SK-N-SH treated with all-trans-retinoic acid at 6 μM for 48 hours (cell line): ENCODE measurements at regions not wholly inside any gene's neighbourhood (a gene's known extent, or its start where the extent isn't known, plus 50 kb on each side); places are given as distances from the start of the nearest gene placed in this dataset.

ENCODE experiments used
- ATAC-seq: fragments of 200-7000 bp; cut with Tn5 transposase; 3 replicates; pipeline ENCODE4 v1.9.1; 2020; ENCODE audit warnings: mild to moderate bottlenecking, moderate library complexity
- ARNTL ChIP-seq: fragments of 450-650 bp; formaldehyde crosslinking; IDR thresholded peaks from 2 replicates; pipeline ENCODE4 v1.5.0; 2020; ENCODE audit warnings: low read depth, mild to moderate bottlenecking, moderate library complexity, borderline replicate concordance
- BACH2 ChIP-seq: fragments of 250-450 bp; sonication (Bioruptor Pico); IDR thresholded peaks from 2 replicates; pipeline ENCODE4 v1.9.0; 2021; ENCODE audit warnings: mild to moderate bottlenecking, borderline replicate concordance
- CREB5 ChIP-seq: fragments of 250-450 bp; sonication (Bioruptor Pico); IDR thresholded peaks from 2 replicates; pipeline ENCODE4 v1.5.1; 2020; ENCODE audit warnings: low read depth, mild to moderate bottlenecking, moderate library complexity
- CSDC2 ChIP-seq: fragments of 250-450 bp; sonication (Bioruptor Pico); IDR thresholded peaks from 2 replicates; pipeline ENCODE4 v1.5.0; 2020; ENCODE audit warnings: mild to moderate bottlenecking, moderate library complexity
- CSRNP3 ChIP-seq: fragments of 250-450 bp; sonication (Bioruptor Pico); IDR thresholded peaks from 2 replicates; pipeline ENCODE4 v1.5.1; 2021; ENCODE audit warnings: mild to moderate bottlenecking, moderate library complexity
- ESRRG ChIP-seq: fragments of 250-450 bp; sonication (Bioruptor Pico); IDR thresholded peaks from 2 replicates; pipeline ENCODE4 v1.6.1; 2021; ENCODE audit warnings: mild to moderate bottlenecking
- GLIS3 ChIP-seq: fragments of 250-450 bp; sonication (Bioruptor Pico); IDR thresholded peaks from 2 replicates; pipeline ENCODE4 v1.5.0; 2020; ENCODE audit warnings: mild to moderate bottlenecking, moderate library complexity
- ISL1 ChIP-seq: fragments of 250-450 bp; sonication (Bioruptor Pico); IDR thresholded peaks from 2 replicates; pipeline ENCODE4 v2.1.2; 2022; ENCODE audit warnings: mild to moderate bottlenecking, moderate library complexity
- OSR1 ChIP-seq: fragments of 250-450 bp; sonication (Bioruptor Pico); IDR thresholded peaks from 2 replicates; pipeline ENCODE4 v1.8.0; 2022; ENCODE audit warnings: moderate library complexity, mild to moderate bottlenecking, inconsistent platforms
- PATZ1 ChIP-seq: fragments of 250-450 bp; sonication (Bioruptor Pico); IDR thresholded peaks from 2 replicates; pipeline ENCODE4 v1.8.0; 2020; ENCODE audit warnings: mild to moderate bottlenecking, moderate library complexity, borderline replicate concordance
- POU6F1 ChIP-seq: fragments of 250-450 bp; sonication (Bioruptor Pico); IDR thresholded peaks from 2 replicates; pipeline ENCODE4 v1.8.0; 2021; ENCODE audit warnings: low read depth, mild to moderate bottlenecking, moderate library complexity, borderline replicate concordance
- PPARA ChIP-seq: fragments of 250-450 bp; sonication (Bioruptor Pico); IDR thresholded peaks from 2 replicates; pipeline ENCODE4 v1.5.0; 2020; ENCODE audit warnings: mild to moderate bottlenecking, borderline replicate concordance
- RARB ChIP-seq: fragments of 250-450 bp; sonication (Bioruptor Pico); IDR thresholded peaks from 2 replicates; pipeline ENCODE4 v1.8.0; 2021; ENCODE audit warnings: mild to moderate bottlenecking, moderate library complexity
- SNAI2 ChIP-seq: fragments of 250-450 bp; sonication (Bioruptor Pico); IDR thresholded peaks from 2 replicates; pipeline ENCODE4 v1.5.0; 2020; ENCODE audit warnings: mild to moderate bottlenecking, moderate library complexity
- TCF4 ChIP-seq: fragments of 250-450 bp; sonication (Bioruptor Pico); IDR thresholded peaks from 2 replicates; pipeline ENCODE4 v1.8.0; 2021; ENCODE audit warnings: mild to moderate bottlenecking, moderate library complexity, borderline replicate concordance
- TOX ChIP-seq: fragments of 250-450 bp; sonication (Bioruptor Pico); IDR thresholded peaks from 2 replicates; pipeline ENCODE4 v1.8.0; 2021; ENCODE audit warnings: mild to moderate bottlenecking, moderate library complexity, borderline replicate concordance
- TSHZ2 ChIP-seq: fragments of 250-450 bp; sonication (Bioruptor Pico); IDR thresholded peaks from 2 replicates; pipeline ENCODE4 v1.5.0; 2020; ENCODE audit warnings: mild to moderate bottlenecking, moderate library complexity
- ZC3H10 ChIP-seq: fragments of 250-450 bp; sonication (Bioruptor Pico); IDR thresholded peaks from 2 replicates; pipeline ENCODE4 v1.5.1; 2021; ENCODE audit warnings: mild to moderate bottlenecking, moderate library complexity
- ZFP30 ChIP-seq: fragments of 450-650 bp; formaldehyde crosslinking; IDR thresholded peaks from 2 replicates; pipeline ENCODE4 v1.5.0; 2022; ENCODE audit warnings: mild to moderate bottlenecking, moderate library complexity
- ZNF565 ChIP-seq: fragments of 450-650 bp; formaldehyde crosslinking; conservative IDR thresholded peaks from 2 replicates; pipeline ENCODE4 v1.5.0; 2020; ENCODE audit warnings: low read depth, mild to moderate bottlenecking, moderate library complexity
- ZNF70 ChIP-seq: fragments of 450-650 bp; formaldehyde crosslinking; IDR thresholded peaks from 2 replicates; pipeline ENCODE4 v1.5.0; 2020; ENCODE audit warnings: mild to moderate bottlenecking, moderate library complexity
- ZNF8 ChIP-seq: fragments of 450-650 bp; formaldehyde crosslinking; IDR thresholded peaks from 2 replicates; pipeline ENCODE4 v1.5.0; 2020; ENCODE audit warnings: mild to moderate bottlenecking, moderate library complexity

GRCh38 chr15:26439681-26440080 lies 333.2 kb downstream of the GABRB3 start:
- ATAC-seq: no peak
- TF ChIP-seq ZNF8 (CRISPR knock-in tag): no peak
- TF ChIP-seq ISL1 (CRISPR knock-in tag): no peak
- no peak for TF ChIP-seq OSR1 (CRISPR knock-in tag)
- TF ChIP-seq ZC3H10 (CRISPR knock-in tag): no peak
- no peak for TF ChIP-seq POU6F1 (CRISPR knock-in tag)
- TF ChIP-seq CSDC2: no peak
- no peak for TF ChIP-seq CREB5
- no peak for TF ChIP-seq TOX (CRISPR knock-in tag)
- TF ChIP-seq TCF4 (CRISPR knock-in tag): no peak
- TF ChIP-seq PATZ1: no peak
- TF ChIP-seq ESRRG (CRISPR knock-in tag): no peak
- no peak for TF ChIP-seq ZNF565 (CRISPR knock-in tag)
- no peak for TF ChIP-seq SNAI2 (CRISPR knock-in tag)
- TF ChIP-seq PPARA (CRISPR knock-in tag): no peak
- no peak for TF ChIP-seq BACH2 (CRISPR knock-in tag)
- TF ChIP-seq RARB (CRISPR knock-in tag): no peak
- no peak for TF ChIP-seq TSHZ2

GRCh38 chr15:26438718-26439117 lies 334.1 kb downstream of the GABRB3 start:
- ATAC-seq: no peak
- TF ChIP-seq TSHZ2 (no peak), ISL1 (CRISPR knock-in tag) (no peak)

GRCh38 chr15:26438316-26438715 lies 334.6 kb downstream of the GABRB3 start:
- TF ChIP-seq ESRRG (CRISPR knock-in tag) (no peak), ZFP30 (CRISPR knock-in tag) (no peak), ZNF70 (no peak), PATZ1 (no peak), ZNF565 (CRISPR knock-in tag) (no peak), ZC3H10 (CRISPR knock-in tag) (no peak), GLIS3 (no peak), ARNTL (CRISPR knock-in tag) (no peak), CSRNP3 (no peak), TOX (CRISPR knock-in tag) (no peak), CREB5 (no peak)
- no peak for ATAC-seq
